Neural cell (in vitro differentiated cells): ENCODE measurements at regions not wholly inside any gene's neighbourhood (a gene's known extent, or its start where the extent isn't known, plus 50 kb on each side); places are given as distances from the start of the nearest gene placed in this dataset.

Source experiments
- H2AFZ ChIP-seq: fragments of 200-600, 300-800 bp; sonication (generic), shearing (Covaris generic); 2 replicates; pipeline ENCODE4 v1.6.0; 2014; ENCODE audit warnings: low read depth, mild to moderate bottlenecking, antibody characterized with exemption, low read length, moderate library complexity
- H3F3A ChIP-seq: fragments of 200-600 bp; shearing (Covaris generic); 2 replicates; pipeline ENCODE4 v1.6.1; 2016; ENCODE audit warnings: mild to moderate bottlenecking, moderate library complexity, mixed read lengths, antibody characterized with exemption, low read length; ENCODE audit not compliant: insufficient read depth, poor library complexity, severe bottlenecking
- H3K27ac ChIP-seq: fragments of 200-600, 300-800 bp; sonication (generic), shearing (Covaris generic); 2 replicates; pipeline ENCODE4 v1.5.1; 2014; ENCODE audit warnings: mild to moderate bottlenecking, low read length, moderate library complexity
- H3K27me3 ChIP-seq: fragments of 300-800, 200-600 bp; sonication (generic), shearing (Covaris generic); 2 replicates; pipeline ENCODE4 v1.6.0; 2014; ENCODE audit warnings: mild to moderate bottlenecking, low read depth, low read length, moderate library complexity; ENCODE audit not compliant: insufficient read depth
- H3K36me3 ChIP-seq: fragments of 300-800, 200-600 bp; sonication (generic), shearing (Covaris generic); 2 replicates; pipeline ENCODE4 v1.5.1; 2014; ENCODE audit warnings: mild to moderate bottlenecking, antibody characterized with exemption, low read length, moderate library complexity; ENCODE audit not compliant: insufficient read depth
- H3K4me2 ChIP-seq: fragments of 300-800, 200-600 bp; sonication (generic), shearing (Covaris generic); 2 replicates; pipeline ENCODE4 v1.6.0; 2014; ENCODE audit warnings: mild to moderate bottlenecking, low read length
- H3K4me3 ChIP-seq: fragments of 300-800, 200-600 bp; sonication (generic), shearing (Covaris generic); 2 replicates; pipeline ENCODE4 v1.5.1; 2014; ENCODE audit warnings: mild to moderate bottlenecking, low read length, moderate library complexity
- H3K79me2 ChIP-seq: fragments of 200-600 bp; shearing (Covaris generic); replicated peaks from 2 replicates; pipeline ENCODE4 v1.6.0; 2014; ENCODE audit warnings: mild to moderate bottlenecking, low read length, moderate library complexity; ENCODE audit not compliant: insufficient read depth
- H3K9ac ChIP-seq: fragments of 300-800, 200-600 bp; sonication (generic), shearing (Covaris generic); 2 replicates; pipeline ENCODE4 v1.6.1; 2016; ENCODE audit warnings: mild to moderate bottlenecking, low read length, mixed read lengths
- H3K9me2 ChIP-seq: fragments of 200-600 bp; shearing (Covaris generic); 2 replicates; pipeline ENCODE4 v1.6.1; 2016; ENCODE audit warnings: mild to moderate bottlenecking, low read length, mixed read lengths; ENCODE audit not compliant: insufficient read depth
- H3K9me3 ChIP-seq: fragments of 200-600, 300-800 bp; sonication (generic), shearing (Covaris generic); 2 replicates; pipeline ENCODE4 v1.6.1; 2016; ENCODE audit warnings: mild to moderate bottlenecking, mixed run types, low read length, moderate library complexity, mixed read lengths
- H4K20me1 ChIP-seq: fragments of 200-600 bp; shearing (Covaris generic); 2 replicates; pipeline ENCODE4 v1.6.1; 2016; ENCODE audit warnings: mild to moderate bottlenecking, mixed run types; ENCODE audit not compliant: insufficient read depth
- EP300 ChIP-seq: fragments of 450-650 bp; conservative IDR thresholded peaks from 2 replicates; pipeline ENCODE4 v1.6.1; 2014; ENCODE audit warnings: antibody characterized with exemption, mild to moderate bottlenecking, moderate library complexity; ENCODE audit not compliant: poor library complexity, severe bottlenecking
- EZH2 ChIP-seq: fragments of 200-600, 300-800 bp; shearing (Covaris generic), sonication (generic); IDR thresholded peaks from 2 replicates; pipeline ENCODE4 v1.6.1; 2014; ENCODE audit warnings: antibody characterized with exemption, low read length, borderline replicate concordance, mild to moderate bottlenecking; ENCODE audit not compliant: insufficient read depth, poor library complexity, severe bottlenecking
- MXI1 ChIP-seq: fragments of 450-650 bp; conservative IDR thresholded peaks from 2 replicates; pipeline ENCODE4 v1.6.1; 2014; ENCODE audit warnings: antibody characterized with exemption, mild to moderate bottlenecking; ENCODE audit not compliant: poor library complexity, severe bottlenecking
- POLR2AphosphoS5 ChIP-seq: IDR thresholded peaks from 2 replicates; pipeline ENCODE4 v1.6.1; 2012
- RAD21 ChIP-seq: fragments of 450-650 bp; conservative IDR thresholded peaks from 2 replicates; pipeline ENCODE4 v1.6.1; 2014; ENCODE audit warnings: antibody characterized with exemption, mild to moderate bottlenecking, moderate library complexity
- SMC3 ChIP-seq: fragments of 450-650 bp; conservative IDR thresholded peaks from 2 replicates; pipeline ENCODE4 v1.6.1; 2014; ENCODE audit warnings: antibody characterized with exemption, mild to moderate bottlenecking, moderate library complexity; ENCODE audit not compliant: poor library complexity
- TAF1 ChIP-seq: IDR thresholded peaks from 2 replicates; pipeline ENCODE4 v1.6.1; 2012; ENCODE audit warnings: low read depth
- TF ChIP-seq, protein P1 (sequence below): fragments of 450-650 bp; IDR thresholded peaks from 2 replicates; pipeline ENCODE4 v1.5.1; 2014; ENCODE audit warnings: antibody characterized with exemption, mild to moderate bottlenecking, moderate library complexity; ENCODE audit not compliant: poor library complexity, severe bottlenecking
- TF ChIP-seq, protein P2 (sequence below): IDR thresholded peaks from 2 replicates; pipeline ENCODE4 v1.6.1; 2012; ENCODE audit warnings: borderline replicate concordance

DNA sequence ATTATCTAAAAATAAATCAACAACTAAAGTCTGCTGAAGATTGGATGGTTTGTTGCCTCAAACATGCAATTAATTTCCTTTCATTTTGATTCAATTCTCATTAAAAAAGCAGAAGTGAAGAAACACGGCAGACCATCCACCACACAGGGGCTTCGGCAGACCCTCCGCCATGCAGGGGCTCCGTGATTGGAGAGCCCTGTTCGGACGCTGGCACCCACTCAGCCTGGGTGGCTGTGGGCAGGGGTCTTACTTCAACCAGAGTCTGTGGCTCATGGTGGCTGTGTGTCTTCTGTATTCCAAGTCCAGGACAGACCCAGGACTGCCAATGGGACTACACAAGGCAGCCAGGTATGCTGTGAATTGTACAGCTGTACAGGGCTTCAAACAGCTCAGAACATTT, 86.9 kb upstream of the FRMD1 start:
- H3K9me3 ChIP-seq: no peaks in the 10 kb centered on the region
- no peaks in the 10 kb centered on the region for H4K20me1 ChIP-seq
- H3F3A ChIP-seq: no peaks in the 10 kb centered on the region
- no peak overlapping the region for H2AFZ ChIP-seq
- H3K27ac ChIP-seq: no peak overlapping the region
- H3K4me2 ChIP-seq: no peak overlapping the region
- TF ChIP-seq EZH2 (no peak), RAD21 (no peak), SMC3 (no peak), MXI1 (no peak), POLR2AphosphoS5 (no peak), EP300 (no peak), TAF1 (no peak)
- TF ChIP-seq, protein P1, sequence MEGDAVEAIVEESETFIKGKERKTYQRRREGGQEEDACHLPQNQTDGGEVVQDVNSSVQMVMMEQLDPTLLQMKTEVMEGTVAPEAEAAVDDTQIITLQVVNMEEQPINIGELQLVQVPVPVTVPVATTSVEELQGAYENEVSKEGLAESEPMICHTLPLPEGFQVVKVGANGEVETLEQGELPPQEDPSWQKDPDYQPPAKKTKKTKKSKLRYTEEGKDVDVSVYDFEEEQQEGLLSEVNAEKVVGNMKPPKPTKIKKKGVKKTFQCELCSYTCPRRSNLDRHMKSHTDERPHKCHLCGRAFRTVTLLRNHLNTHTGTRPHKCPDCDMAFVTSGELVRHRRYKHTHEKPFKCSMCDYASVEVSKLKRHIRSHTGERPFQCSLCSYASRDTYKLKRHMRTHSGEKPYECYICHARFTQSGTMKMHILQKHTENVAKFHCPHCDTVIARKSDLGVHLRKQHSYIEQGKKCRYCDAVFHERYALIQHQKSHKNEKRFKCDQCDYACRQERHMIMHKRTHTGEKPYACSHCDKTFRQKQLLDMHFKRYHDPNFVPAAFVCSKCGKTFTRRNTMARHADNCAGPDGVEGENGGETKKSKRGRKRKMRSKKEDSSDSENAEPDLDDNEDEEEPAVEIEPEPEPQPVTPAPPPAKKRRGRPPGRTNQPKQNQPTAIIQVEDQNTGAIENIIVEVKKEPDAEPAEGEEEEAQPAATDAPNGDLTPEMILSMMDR: no peak
- TF ChIP-seq, protein P2, sequence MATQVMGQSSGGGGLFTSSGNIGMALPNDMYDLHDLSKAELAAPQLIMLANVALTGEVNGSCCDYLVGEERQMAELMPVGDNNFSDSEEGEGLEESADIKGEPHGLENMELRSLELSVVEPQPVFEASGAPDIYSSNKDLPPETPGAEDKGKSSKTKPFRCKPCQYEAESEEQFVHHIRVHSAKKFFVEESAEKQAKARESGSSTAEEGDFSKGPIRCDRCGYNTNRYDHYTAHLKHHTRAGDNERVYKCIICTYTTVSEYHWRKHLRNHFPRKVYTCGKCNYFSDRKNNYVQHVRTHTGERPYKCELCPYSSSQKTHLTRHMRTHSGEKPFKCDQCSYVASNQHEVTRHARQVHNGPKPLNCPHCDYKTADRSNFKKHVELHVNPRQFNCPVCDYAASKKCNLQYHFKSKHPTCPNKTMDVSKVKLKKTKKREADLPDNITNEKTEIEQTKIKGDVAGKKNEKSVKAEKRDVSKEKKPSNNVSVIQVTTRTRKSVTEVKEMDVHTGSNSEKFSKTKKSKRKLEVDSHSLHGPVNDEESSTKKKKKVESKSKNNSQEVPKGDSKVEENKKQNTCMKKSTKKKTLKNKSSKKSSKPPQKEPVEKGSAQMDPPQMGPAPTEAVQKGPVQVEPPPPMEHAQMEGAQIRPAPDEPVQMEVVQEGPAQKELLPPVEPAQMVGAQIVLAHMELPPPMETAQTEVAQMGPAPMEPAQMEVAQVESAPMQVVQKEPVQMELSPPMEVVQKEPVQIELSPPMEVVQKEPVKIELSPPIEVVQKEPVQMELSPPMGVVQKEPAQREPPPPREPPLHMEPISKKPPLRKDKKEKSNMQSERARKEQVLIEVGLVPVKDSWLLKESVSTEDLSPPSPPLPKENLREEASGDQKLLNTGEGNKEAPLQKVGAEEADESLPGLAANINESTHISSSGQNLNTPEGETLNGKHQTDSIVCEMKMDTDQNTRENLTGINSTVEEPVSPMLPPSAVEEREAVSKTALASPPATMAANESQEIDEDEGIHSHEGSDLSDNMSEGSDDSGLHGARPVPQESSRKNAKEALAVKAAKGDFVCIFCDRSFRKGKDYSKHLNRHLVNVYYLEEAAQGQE: no peak
- H3K9me2 ChIP-seq: no peaks in the 10 kb centered on the region
- no peaks in the 10 kb centered on the region for H3K36me3 ChIP-seq
- H3K9ac ChIP-seq: no peak overlapping the region
- H3K79me2 ChIP-seq: no peaks in the 10 kb centered on the region
- no peak overlapping the region for H3K4me3 ChIP-seq
- no peaks in the 10 kb centered on the region for H3K27me3 ChIP-seq

GRCh38 chr6:168165373-168165772, 86.4 kb upstream of the FRMD1 start:
- no peak for TF ChIP-seq MXI1
- no peak for TF ChIP-seq TAF1
- TF ChIP-seq, protein P2: no peak
- no peak for TF ChIP-seq SMC3
- no peak for TF ChIP-seq EP300
- no peak for TF ChIP-seq EZH2
- no peak for TF ChIP-seq POLR2AphosphoS5
- TF ChIP-seq, protein P1: no peak
- no peak for TF ChIP-seq RAD21
- H4K20me1 ChIP-seq: no peaks in the 10 kb centered on the region

More at GRCh38 chr6:168165373-168165772, 86.4 kb upstream of the FRMD1 start:
- no peak overlapping the region for H3K27ac ChIP-seq
- H3K4me3 ChIP-seq: no peak overlapping the region
- no peaks in the 10 kb centered on the region for H3K27me3 ChIP-seq
- H3K9me3 ChIP-seq: no peaks in the 10 kb centered on the region
- no peaks in the 10 kb centered on the region for H3K36me3 ChIP-seq
- no peak overlapping the region for H2AFZ ChIP-seq
- no peak overlapping the region for H3K9ac ChIP-seq
- H3F3A ChIP-seq: no peaks in the 10 kb centered on the region
- H3K79me2 ChIP-seq: no peaks in the 10 kb centered on the region
- H3K4me2 ChIP-seq: no peak overlapping the region
- H3K9me2 ChIP-seq: no peaks in the 10 kb centered on the region
